Prostate gland (tissue), 2 donors: ENCODE measurements at regions not wholly inside any gene's neighbourhood (a gene's known extent, or its start where the extent isn't known, plus 50 kb on each side); places are given as distances from the start of the nearest gene placed in this dataset.

Experiments used
- DNase-seq: peaks from one replicate; pipeline ENCODE4 v3.0.0-alpha.2; 2019; ENCODE audit warnings: low spot score
- H3K27ac ChIP-seq, 2 donors: fragments of 200-600 bp; sonication (generic); 2 replicates each; pipeline ENCODE4 v1.5.1; 2017 to 2019
- H3K27me3 ChIP-seq: fragments of 200-600 bp; sonication (generic); replicated peaks from 2 replicates; pipeline ENCODE4 v1.5.1; 2019; ENCODE audit not compliant: insufficient read depth
- H3K36me3 ChIP-seq, 2 donors: fragments of 200-600 bp; sonication (generic); 1 replicate in 1 of 2; 2 replicates in 1 of 2; pipeline versions ENCODE4 v1.5.1 to v1.8.1; 2017 to 2019
- H3K4me1 ChIP-seq: fragments of 200-600 bp; sonication (generic); replicated peaks from 2 replicates; pipeline ENCODE4 v1.5.1; 2019
- H3K4me3 ChIP-seq, 2 donors: fragments of 200-600 bp; sonication (generic); 2 replicates each; pipeline ENCODE4 v1.5.1; 2017 to 2019
- H3K9me3 ChIP-seq: fragments of 200-600 bp; sonication (generic); 2 replicates; pipeline ENCODE4 v1.5.1; 2017
- CTCF ChIP-seq, 4 experiments: fragments of 200-600 bp in 2 of 4; fragments of 450-650 bp in 2 of 4; sonication (generic) in 2 of 4; IDR thresholded peaks; 1 replicate in 3 of 4; 2 replicates in 1 of 4; pipeline ENCODE4 v1.5.1; 2016 to 2019; ENCODE audit warnings: antibody characterized with exemption in 4 of 4, mild to moderate bottlenecking in 2 of 4, moderate library complexity in 2 of 4
- POLR2A ChIP-seq: fragments of 450-650 bp; IDR thresholded peaks from one replicate; pipeline ENCODE4 v1.6.1; 2016; ENCODE audit warnings: antibody characterized with exemption, mild to moderate bottlenecking
- POLR2AphosphoS5 ChIP-seq: sonication (generic); formaldehyde crosslinking; IDR thresholded peaks from one replicate; pipeline ENCODE4 v1.6.1; 2017; ENCODE audit warnings: antibody characterized with exemption
- WGBS: methylation state at CpG from one replicate; pipeline ENCODE4 v1.1.5; 2018; 5-methylcytosine and 5-hydroxymethylcytosine counted together
- intact Hi-C: fragments of 100-400 bp; cut with DNase I; formaldehyde crosslinking; loops from one replicate; pipeline ENCODE4 v1.14.2; 2022

- Histone ChIP-seq H3K27ac (no peak overlapping the region), H3K36me3 (no peaks in the 10 kb centered on the region), H3K27me3 (no peaks in the 10 kb centered on the region), H3K9me3 (no peaks in the 10 kb centered on the region), H3K4me3 (no peak overlapping the region), H3K4me1 (no peaks in the 10 kb centered on the region)
- WGBS = 67% methylated on average over 3 of the region's 3 CpGs
- no peak for DNase-seq
- intact Hi-C loops = no loop called here
- TF ChIP-seq CTCF (IDR thresholded peaks at IDR 0.05) (no peak), POLR2A (no peak), POLR2AphosphoS5 (no peak)
Observed at GRCh38 chr5:101574017-101574416, 670.9 kb upstream of the ST8SIA4 start.

DNA sequence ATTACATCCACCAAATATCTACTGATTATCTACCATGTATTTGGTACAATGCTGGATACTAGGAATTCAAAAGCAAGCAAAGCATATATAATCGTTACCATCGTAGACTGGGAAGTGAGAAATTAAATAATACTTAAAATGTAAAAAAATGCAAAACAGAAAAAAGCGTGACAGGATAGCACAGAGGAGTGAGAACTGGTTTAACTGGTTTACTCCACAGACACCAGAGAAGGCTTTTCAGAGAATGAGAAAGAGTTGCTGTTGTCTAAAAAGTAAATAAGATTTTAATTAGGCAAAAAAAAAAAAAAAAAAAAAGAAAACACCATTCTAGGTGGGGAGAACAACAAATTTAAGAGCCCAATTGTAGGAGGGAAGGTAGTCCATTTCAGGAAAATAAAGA, 657.9 kb upstream of the ST8SIA4 start:
- intact Hi-C loops = no loop called here
- Histone ChIP-seq H3K27me3 (no peaks in the 10 kb centered on the region), H3K4me3 (no peak overlapping the region), H3K36me3 (no peaks in the 10 kb centered on the region), H3K9me3 (no peaks in the 10 kb centered on the region), H3K4me1 (no peaks in the 10 kb centered on the region), H3K27ac (no peak overlapping the region)
- no peak for DNase-seq
- 47% methylated on average over 3 of the region's 3 CpGs for WGBS
- TF ChIP-seq CTCF (IDR thresholded peaks at IDR 0.05) (no peak), POLR2A (no peak), POLR2AphosphoS5 (no peak)

DNA sequence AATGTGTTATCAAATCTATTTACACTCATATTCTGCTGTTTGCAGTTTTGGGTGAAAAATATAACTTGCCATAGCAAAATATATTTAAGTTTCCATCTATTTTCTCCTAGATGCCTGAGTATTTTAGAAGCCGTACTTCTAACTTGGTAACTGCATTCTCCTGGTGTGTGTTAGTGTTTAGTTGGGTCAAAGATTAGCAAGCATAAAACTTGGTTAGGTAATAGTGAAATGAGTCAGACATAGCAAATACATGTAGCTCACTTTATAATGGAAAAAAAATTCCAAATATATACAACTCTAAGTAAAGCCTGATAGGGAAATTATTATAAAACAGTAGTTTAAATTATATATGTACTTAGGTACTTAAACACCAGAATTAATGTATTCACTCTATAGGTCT, 640.7 kb upstream of the ST8SIA4 start:
- Histone ChIP-seq H3K27me3 (no peaks in the 10 kb centered on the region), H3K9me3 (no peaks in the 10 kb centered on the region), H3K4me1 (no peaks in the 10 kb centered on the region), H3K4me3 (no peak overlapping the region), H3K36me3 (no peaks in the 10 kb centered on the region), H3K27ac (no peak overlapping the region)
- no peak for TF ChIP-seq POLR2A
- TF ChIP-seq CTCF (IDR thresholded peaks at IDR 0.05) = no peak
- no peak for TF ChIP-seq POLR2AphosphoS5
- intact Hi-C loops = no loop called here
- no peak for DNase-seq
- WGBS = 95% methylated on average over 1 of the region's 1 CpG

- WGBS = 77% methylated on average over 3 of the region's 3 CpGs
- Histone ChIP-seq H3K4me3 (no peak overlapping the region), H3K9me3 (no peaks in the 10 kb centered on the region)
Observed at GRCh38 chr5:101539315-101539714, 636.2 kb upstream of the ST8SIA4 start.

More at GRCh38 chr5:101539315-101539714, 636.2 kb upstream of the ST8SIA4 start:
- Histone ChIP-seq H3K4me1 (no peaks in the 10 kb centered on the region), H3K27ac (no peak overlapping the region), H3K27me3 (no peaks in the 10 kb centered on the region), H3K36me3 (no peaks in the 10 kb centered on the region)
- intact Hi-C loops = no loop called here
- no peak for DNase-seq
- TF ChIP-seq CTCF (IDR thresholded peaks at IDR 0.05) (no peak), POLR2AphosphoS5 (no peak), POLR2A (no peak)
